ENCODE measurements at regions not wholly inside any gene's neighbourhood (a gene's known extent, or its start where the extent isn't known, plus 50 kb on each side); places are given as distances from the start of the nearest gene placed in this dataset.

DNA sequence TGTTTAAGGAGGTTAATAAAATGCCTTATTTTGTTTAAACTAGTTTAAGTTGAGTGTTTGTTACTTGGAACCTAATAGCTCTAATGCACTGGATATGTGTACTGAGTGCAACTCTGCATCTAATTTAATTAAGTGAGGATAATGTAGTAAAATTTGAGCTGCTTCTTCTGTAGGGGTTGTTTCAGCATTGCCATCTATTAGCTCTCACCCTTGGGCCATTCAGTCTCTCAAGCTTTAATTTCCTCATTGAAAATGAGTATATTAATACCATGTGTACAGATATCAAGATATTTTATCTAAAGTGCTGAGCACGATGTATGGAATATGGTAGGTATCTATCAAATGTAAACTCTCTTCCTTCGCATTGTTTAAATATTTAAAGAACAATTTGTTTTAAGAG, 375.7 kb upstream of the LRRC3B start:
- no peak for DNase-seq (ENCODE audit: low read depth in 1 of 2, low spot score in 2 of 2)
- 85% methylated on average over 2 of the region's 2 CpGs; no CpG with 5 or more reads in 1 of the 2 experiments for WGBS, 2 experiments (ENCODE audit: extremely low coverage in 1 of 2, insufficient coverage in 1 of 2, insufficient read length in 1 of 2, insufficient replicate concordance in 2 of 2, low coverage in 1 of 2, low lambda C conversion rate in 2 of 2, missing lambda C conversion rate in 1 of 2)
- no peak overlapping the region for H4K91ac ChIP-seq (replicated peaks; ENCODE audit: insufficient read length, low read length)
- H3K79me1 ChIP-seq (ENCODE audit: low read depth, low read length), result no peaks in the 10 kb centered on the region
- no peak for FAIRE-seq
- H3K23me2 ChIP-seq (ENCODE audit: low read depth, low read length), result no peaks in the 10 kb centered on the region
- H3K4me2 ChIP-seq (ENCODE audit: insufficient read depth in 1 of 2, low read depth in 2 of 2, low read length in 2 of 2), result no peak overlapping the region
- no peak overlapping the region for H2BK120ac ChIP-seq (replicated peaks; ENCODE audit: low read depth, low read length)
- no peak overlapping the region for H2AFZ ChIP-seq (ENCODE audit: low read length)
- H3K9ac ChIP-seq (replicated peaks in 1 of 4; ENCODE audit: extremely low read depth in 1 of 4, low read depth in 3 of 4, low read length in 3 of 4), result no peak overlapping the region
- H4K20me1 ChIP-seq (replicated peaks in 1 of 2; ENCODE audit: control insufficient read depth in 1 of 2, insufficient read depth in 2 of 2, low read length in 2 of 2), result no peaks in the 10 kb centered on the region
- ChIA-PET POLR2A (ENCODE audit: partially characterized antibody) (no interaction called here), CTCF (ENCODE audit: partially characterized antibody) (interaction anchor here (1.0 to 1.3 kb wide), 2 partner anchors 10 to 35 kb away, joined by 3 read pairs; no protein-coding TSS in a partner anchor)
- H2BK15ac ChIP-seq (ENCODE audit: low read length), result no peak overlapping the region
- H3K27ac ChIP-seq (ENCODE audit: low read depth, low read length), result no peak overlapping the region
- H2BK5ac ChIP-seq (ENCODE audit: low read depth, low read length), result no peak overlapping the region
- H3K4ac ChIP-seq (replicated peaks; ENCODE audit: insufficient read length, low read depth, low read length), result no peak overlapping the region
- H4K5ac ChIP-seq (ENCODE audit: insufficient read length, low read depth, low read length), result no peak overlapping the region
- no peak overlapping the region for H4K8ac ChIP-seq (ENCODE audit: extremely low read depth, insufficient read depth, low read length)
- no peak overlapping the region for H3K23ac ChIP-seq (ENCODE audit: insufficient read length)
- H3K36me3 ChIP-seq (ENCODE audit: control insufficient read depth in 2 of 4, insufficient read depth in 4 of 4, low read length in 3 of 4), result no peaks in the 10 kb centered on the region
- no peaks in the 10 kb centered on the region for H3K4me1 ChIP-seq (replicated peaks in 1 of 4; ENCODE audit: control insufficient read depth in 3 of 4, insufficient read depth in 4 of 4, low read length in 3 of 4)
- H3K9me3 ChIP-seq (ENCODE audit: insufficient read depth in 2 of 2, low read depth in 1 of 2, low read length in 1 of 2), result no peaks in the 10 kb centered on the region; a peak in 1 of 4 replicates
- no peak overlapping the region for H2AK5ac ChIP-seq (ENCODE audit: low read depth, low read length)
- no peak overlapping the region for H3K14ac ChIP-seq (ENCODE audit: insufficient read length)
- H3K27me3 ChIP-seq (replicated peaks in 1 of 4; ENCODE audit: control insufficient read depth in 3 of 4, extremely low read depth in 1 of 4, insufficient read depth in 3 of 4, low read length in 3 of 4), result no peaks in the 10 kb centered on the region
- no peak overlapping the region for H3K56ac ChIP-seq (replicated peaks; ENCODE audit: insufficient read length, low read depth, low read length)
- no peak overlapping the region for H3K18ac ChIP-seq (ENCODE audit: extremely low read depth, low read length)
- H3K79me2 ChIP-seq (ENCODE audit: control insufficient read depth in 1 of 2, insufficient read depth in 2 of 2, low read length in 2 of 2), result no peaks in the 10 kb centered on the region
- no peak overlapping the region for H2BK12ac ChIP-seq (ENCODE audit: low read depth, low read length)
- no peak overlapping the region for H3K4me3 ChIP-seq (ENCODE audit: extremely low read depth in 1 of 4, insufficient read depth in 2 of 4, low read depth in 3 of 4, low read length in 4 of 4)
- H2BK20ac ChIP-seq (ENCODE audit: low read length), result no peak overlapping the region
- TF ChIP-seq JUND (IDR thresholded peaks at IDR 0.05; ENCODE audit: low read length) (no peak), GTF2F1 (IDR thresholded peaks at IDR 0.05; ENCODE audit: borderline replicate concordance, low read depth, low read length) (no peak)
